Stomach (tissue), 4 donors: ENCODE measurements at regions not wholly inside any gene's neighbourhood (a gene's known extent, or its start where the extent isn't known, plus 50 kb on each side); places are given as distances from the start of the nearest gene placed in this dataset.

Experiments
- CTCF ChIP-seq, 7 experiments: fragments of 450-650 bp in 4 of 7; fragments of 200-600 bp in 3 of 7; sonication (generic) in 3 of 7; IDR thresholded peaks; one replicate each; pipeline ENCODE4 v1.5.1; 2016 to 2019; ENCODE audit warnings: antibody characterized with exemption in 7 of 7, control low read depth in 2 of 7, mild to moderate bottlenecking in 1 of 7
- EP300 ChIP-seq: sonication (generic); formaldehyde crosslinking; IDR thresholded peaks from one replicate; pipeline ENCODE4 v1.6.1; 2017; ENCODE audit warnings: antibody characterized with exemption
- POLR2A ChIP-seq, 4 donors: fragments of 450-650 bp; IDR thresholded peaks; one replicate each; pipeline ENCODE4 v1.6.1; 2016; ENCODE audit warnings: antibody characterized with exemption in 4 of 4, control low read depth in 2 of 4, mild to moderate bottlenecking in 1 of 4, moderate library complexity in 1 of 4
- POLR2AphosphoS5 ChIP-seq, 3 donors: sonication (generic); formaldehyde crosslinking; IDR thresholded peaks; one replicate each; pipeline ENCODE4 v1.6.1; 2016; ENCODE audit warnings: antibody characterized with exemption in 3 of 3

- no peak for TF ChIP-seq CTCF (IDR thresholded peaks at IDR 0.05)
- no peak for TF ChIP-seq EP300
- TF ChIP-seq POLR2AphosphoS5 (IDR thresholded peaks at IDR 0.05) = no peak
- no peak for TF ChIP-seq POLR2A (IDR thresholded peaks at IDR 0.05)
These were observed 160.1 kb downstream of the GATA3 start for GRCh38 chr10:8214587-8214986.
